GM12878 (cell line): ENCODE measurements at regions not wholly inside any gene's neighbourhood (a gene's known extent, or its start where the extent isn't known, plus 50 kb on each side); places are given as distances from the start of the nearest gene placed in this dataset.

Source experiments
- CBX3 ChIP-seq: fragments of 200-600 bp; sonication (generic); IDR thresholded peaks from 2 replicates; pipeline ENCODE4 v1.6.1; 2016; ENCODE audit warnings: low read depth, borderline replicate concordance
- CTCF ChIP-seq, 3 experiments: IDR thresholded peaks in 2 of 3; conservative IDR thresholded peaks in 1 of 3; 2 replicates each; pipeline ENCODE4 v1.5.1; 2011; ENCODE audit warnings: low read depth in 3 of 3, low read length in 3 of 3, mild to moderate bottlenecking in 3 of 3, control low read depth in 2 of 3, moderate library complexity in 2 of 3, inconsistent platforms in 1 of 3, mixed read lengths in 1 of 3; ENCODE audit not compliant: control insufficient read depth in 2 of 3, insufficient read depth in 1 of 3; ENCODE audit errors: extremely low read depth in 1 of 3
- FOXK2 ChIP-seq: fragments of 450-650 bp; IDR thresholded peaks from 2 replicates; pipeline ENCODE4 v1.6.1; 2017; ENCODE audit warnings: mild to moderate bottlenecking, moderate library complexity
- KDM1A ChIP-seq: fragments of 200-600 bp; sonication (generic); IDR thresholded peaks from 2 replicates; pipeline ENCODE4 v1.6.1; 2016; ENCODE audit warnings: borderline replicate concordance
- MYC ChIP-seq: IDR thresholded peaks from 2 replicates; pipeline ENCODE4 v1.6.1; 2011; ENCODE audit warnings: mild to moderate bottlenecking, low read length, moderate library complexity, inconsistent platforms; ENCODE audit not compliant: insufficient read depth, insufficient replicate concordance, insufficient read length, severe bottlenecking
- POLR2A ChIP-seq: IDR thresholded peaks from 2 replicates; pipeline ENCODE4 v1.6.1; 2011; ENCODE audit warnings: low read depth, mild to moderate bottlenecking, low read length
- SUPT20H ChIP-seq: IDR thresholded peaks from 2 replicates; pipeline ENCODE4 v1.6.1; 2011; ENCODE audit warnings: low read depth, mild to moderate bottlenecking, low read length, moderate library complexity, borderline replicate concordance; ENCODE audit not compliant: control insufficient read depth
- SUZ12 ChIP-seq: fragments of 200-600 bp; sonication (generic); IDR thresholded peaks from one replicate; pipeline ENCODE4 v1.6.1; 2018; ENCODE audit warnings: antibody characterized with exemption, mild to moderate bottlenecking; ENCODE audit not compliant: unreplicated experiment
- TCF3 ChIP-seq: IDR thresholded peaks from 2 replicates; pipeline ENCODE4 v1.6.1; 2012; ENCODE audit warnings: low read depth, mild to moderate bottlenecking, low read length, borderline replicate concordance; ENCODE audit not compliant: insufficient read depth
- YY1 ChIP-seq: IDR thresholded peaks from 2 replicates; pipeline ENCODE4 v1.6.1; 2011; ENCODE audit warnings: low read depth, mild to moderate bottlenecking, low read length
- ZNF274 ChIP-seq: IDR thresholded peaks from one replicate; pipeline ENCODE4 v1.8.0; 2011; ENCODE audit not compliant: insufficient read length, insufficient read depth
- ZNF592 ChIP-seq: fragments of 450-650 bp; IDR thresholded peaks from 2 replicates; pipeline ENCODE4 v1.6.1; 2017; ENCODE audit warnings: mild to moderate bottlenecking, moderate library complexity

- no peak for TF ChIP-seq CTCF (IDR thresholded peaks at IDR 0.05 in 2 of 3, conservative IDR thresholded peaks at IDR 0.05 in 1 of 3; ENCODE audit: control insufficient read depth in 2 of 3, extremely low read depth in 1 of 3, insufficient read depth in 1 of 3, low read depth in 3 of 3, low read length in 3 of 3)
- TF ChIP-seq ZNF592: no peak
- TF ChIP-seq FOXK2: no peak
- no peak for TF ChIP-seq TCF3
- TF ChIP-seq SUZ12: no peak
- TF ChIP-seq YY1: no peak
- no peak for TF ChIP-seq POLR2A
- no peak for TF ChIP-seq KDM1A
- TF ChIP-seq CBX3: no peak
- TF ChIP-seq SUPT20H: no peak
- TF ChIP-seq ZNF274: no peak
- TF ChIP-seq MYC: no peak
Measured at GRCh38 chr1:187836557-187836956, 1007.8 kb downstream of the PLA2G4A start.
